Adrenal gland (tissue), 9 donors: ENCODE measurements at regions not wholly inside any gene's neighbourhood (a gene's known extent, or its start where the extent isn't known, plus 50 kb on each side); places are given as distances from the start of the nearest gene placed in this dataset.

Experiments used
- DNase-seq, 7 donors: peaks; one replicate each; pipeline ENCODE4 v3.0.0-alpha.2; 2019 to 2020
- H3K27ac ChIP-seq, 5 donors: fragments of 200-600 bp; sonication (generic) in 4 of 5; 1 replicate in 3 of 5; 2 replicates in 2 of 5; pipeline versions ENCODE4 v1.5.1 to v1.8.0; 2016 to 2020; ENCODE audit warnings: mild to moderate bottlenecking in 1 of 5
- H3K27me3 ChIP-seq: fragments of 200-600 bp; 2 replicates; pipeline ENCODE4 v1.8.0; 2021
- H3K36me3 ChIP-seq, 2 donors: fragments of 200-600 bp; replicated peaks in 1 of 2; 1 replicate in 1 of 2; 2 replicates in 1 of 2; pipeline versions ENCODE4 v1.5.1 to v1.8.0; 2018 to 2022
- H3K4me1 ChIP-seq, 2 donors: fragments of 200-600 bp; replicated peaks in 1 of 2; 1 replicate in 1 of 2; 2 replicates in 1 of 2; pipeline versions ENCODE4 v1.5.1 to v1.8.0; 2018 to 2021
- H3K4me3 ChIP-seq, 4 donors: fragments of 200-600 bp; sonication (generic) in 3 of 4; one replicate each; pipeline ENCODE4 v1.5.1; 2016 to 2018
- H3K9me3 ChIP-seq, 3 donors: fragments of 200-600 bp; sonication (generic) in 1 of 3; replicated peaks in 1 of 3; 1 replicate in 2 of 3; 2 replicates in 1 of 3; pipeline versions ENCODE4 v1.5.1 to v1.8.0; 2016 to 2021
- CTCF ChIP-seq, 6 experiments: fragments of 450-650 bp in 4 of 6; fragments of 200-600 bp in 2 of 6; sonication (generic) in 1 of 6; IDR thresholded peaks; 1 replicate in 5 of 6; 2 replicates in 1 of 6; pipeline versions ENCODE4 v1.5.1 to v1.8.0; 2016 to 2021; ENCODE audit warnings: antibody characterized with exemption in 6 of 6, mild to moderate bottlenecking in 2 of 6, moderate library complexity in 1 of 6
- POLR2A ChIP-seq, 2 donors: fragments of 450-650 bp; IDR thresholded peaks; one replicate each; pipeline ENCODE4 v1.6.1; 2017; ENCODE audit warnings: antibody characterized with exemption in 2 of 2, mild to moderate bottlenecking in 2 of 2, moderate library complexity in 1 of 2
- WGBS, 4 donors: extraction: QIAGEN DNeasy Blood & Tissue Kit in 2 of 4; methylation state at CpG; one replicate each; pipeline versions ENCODE4 v1.1.5 to v1.1.7; 2013 to 2017; 5-methylcytosine and 5-hydroxymethylcytosine counted together
- intact Hi-C, 2 donors: fragments of 100-400 bp; cut with DNase I; formaldehyde crosslinking; loops; one replicate each; pipeline versions ENCODE4 v1.14.1 to v1.15.0; 2022 to 2023
- donor health status: healthy with polysubstance abuse.
- donor health status: Bipolar disorder and iron deficiency.
- donor health status: DM: yes; HTN: yes; CAD: no.
- donor health status: DM: no; HTN: no; CAD: no.
- donor health status: DM: no; HTN: no; CAD: no.

- intact Hi-C loops = no loop called here
- Histone ChIP-seq H3K4me1 (no peaks in the 10 kb centered on the region), H3K9me3 (no peaks in the 10 kb centered on the region), H3K4me3 (no peak overlapping the region), H3K36me3 (no peaks in the 10 kb centered on the region), H3K27ac (no peak overlapping the region), H3K27me3 (no peaks in the 10 kb centered on the region)
- TF ChIP-seq CTCF (IDR thresholded peaks at IDR 0.05) = no peak
- TF ChIP-seq POLR2A (IDR thresholded peaks at IDR 0.05) = no peak
- DNase-seq = no peak
- WGBS, 4 donors = 87 to 93% (median 91%) methylated on average over 7 to 9 of the region's 9 CpGs
These were observed 183.1 kb upstream of the SH3BP4 start for GRCh38 chr2:234768608-234769196.

- Histone ChIP-seq H3K4me3 (no peak overlapping the region), H3K27ac (no peak overlapping the region), H3K4me1 (no peaks in the 10 kb centered on the region), H3K27me3 (no peaks in the 10 kb centered on the region), H3K9me3 (peaks cover 0 to 4% (median 0%) of the 10 kb centered on the region in 3 donors), H3K36me3 (no peaks in the 10 kb centered on the region)
- TF ChIP-seq POLR2A (IDR thresholded peaks at IDR 0.05) = no peak
- no peak for TF ChIP-seq CTCF (IDR thresholded peaks at IDR 0.05)
- intact Hi-C loops = no loop called here
- no peak for DNase-seq
- WGBS, 4 donors = 72 to 82% (median 77%) methylated on average over 5 of the region's 5 CpGs
These were observed 186.5 kb upstream of the SH3BP4 start for GRCh38 chr2:234765279-234765678.

- Histone ChIP-seq H3K27ac (no peak overlapping the region), H3K36me3 (no peaks in the 10 kb centered on the region), H3K4me3 (no peak overlapping the region), H3K9me3 (peaks cover 0 to 4% (median 0%) of the 10 kb centered on the region in 3 donors), H3K27me3 (no peaks in the 10 kb centered on the region), H3K4me1 (no peaks in the 10 kb centered on the region)
- DNase-seq = no peak
- intact Hi-C loops = no loop called here
- WGBS, 4 donors = 81 to 95% (median 91%) methylated on average over 3 of the region's 3 CpGs
- TF ChIP-seq POLR2A (IDR thresholded peaks at IDR 0.05) (no peak), CTCF (IDR thresholded peaks at IDR 0.05) (no peak)
These were observed 187.4 kb upstream of the SH3BP4 start for GRCh38 chr2:234764372-234764771.

- TF ChIP-seq CTCF (IDR thresholded peaks at IDR 0.05) (no peak), POLR2A (IDR thresholded peaks at IDR 0.05) (no peak)
- no peak for DNase-seq
- no peaks in the 10 kb centered on the region for H3K4me1 ChIP-seq
- intact Hi-C loops = no loop called here
- H3K4me3 ChIP-seq = no peak overlapping the region
- peaks cover 0 to 4% (median 0%) of the 10 kb centered on the region in 3 donors for H3K9me3 ChIP-seq
- H3K36me3 ChIP-seq = no peaks in the 10 kb centered on the region
- H3K27me3 ChIP-seq = no peaks in the 10 kb centered on the region
- no peak overlapping the region for H3K27ac ChIP-seq
- WGBS, 4 donors = 64 to 81% (median 75%) methylated on average over 12 to 13 of the region's 13 CpGs
These were observed 188.6 kb upstream of the SH3BP4 start for GRCh38 chr2:234763002-234763873.
